Smooth muscle cell (in vitro differentiated cells): ENCODE measurements at regions not wholly inside any gene's neighbourhood (a gene's known extent, or its start where the extent isn't known, plus 50 kb on each side); places are given as distances from the start of the nearest gene placed in this dataset.

ENCODE experiments used
- DNase-seq: peaks from one replicate; lab custom pipeline; 2025; ENCODE audit not compliant: unreplicated experiment; lab: John Stamatoyannopoulos, UW
- H2AFZ ChIP-seq: fragments of 200-600 bp; sonication (generic); 2 replicates; pipeline ENCODE4 v1.6.0; 2016; ENCODE audit warnings: antibody characterized with exemption, low read depth, mild to moderate bottlenecking
- H3F3A ChIP-seq: fragments of 200-600 bp; sonication (generic); 2 replicates; pipeline ENCODE4 v1.6.0; 2017; ENCODE audit warnings: antibody characterized with exemption, low read depth
- H3K27ac ChIP-seq: fragments of 200-600 bp; sonication (generic); 2 replicates; pipeline ENCODE4 v1.5.1; 2016; ENCODE audit warnings: low read depth, mild to moderate bottlenecking
- H3K27me3 ChIP-seq: fragments of 200-600 bp; sonication (generic); 2 replicates; pipeline ENCODE4 v1.6.1; 2016; ENCODE audit warnings: low read depth, mild to moderate bottlenecking
- H3K36me3 ChIP-seq: fragments of 200-600 bp; sonication (generic); 2 replicates; pipeline ENCODE4 v1.5.1; 2016; ENCODE audit warnings: low read depth
- H3K4me1 ChIP-seq: fragments of 200-600 bp; sonication (generic); 2 replicates; pipeline ENCODE4 v1.5.1; 2016; ENCODE audit warnings: low read depth
- H3K4me2 ChIP-seq: fragments of 200-600 bp; sonication (generic); 2 replicates; pipeline ENCODE4 v1.6.0; 2016; ENCODE audit warnings: mild to moderate bottlenecking
- H3K4me3 ChIP-seq: fragments of 200-600 bp; sonication (generic); 2 replicates; pipeline ENCODE4 v1.5.1; 2016; ENCODE audit warnings: mild to moderate bottlenecking
- H3K79me2 ChIP-seq: fragments of 200-600 bp; sonication (generic); 2 replicates; pipeline ENCODE4 v1.6.0; 2016; ENCODE audit warnings: low read depth, mild to moderate bottlenecking
- H3K9ac ChIP-seq: fragments of 200-600 bp; sonication (generic); 2 replicates; pipeline ENCODE4 v1.6.0; 2016; ENCODE audit warnings: low read depth
- H3K9me3 ChIP-seq: fragments of 200-600 bp; sonication (generic); replicated peaks from 2 replicates; pipeline ENCODE4 v1.5.1; 2016; ENCODE audit warnings: low read depth
- H4K20me1 ChIP-seq: fragments of 200-600 bp; sonication (generic); 2 replicates; pipeline ENCODE4 v1.6.0; 2016; ENCODE audit warnings: low read depth
- WGBS: methylation state at CpG from one replicate; pipeline ENCODE4 v1.1.7; 2016; ENCODE audit warnings: low lambda C conversion rate; 5-methylcytosine and 5-hydroxymethylcytosine counted together
- TF ChIP-seq, protein P1 (sequence below): fragments of 200-600 bp; sonication (generic); IDR thresholded peaks from 2 replicates; pipeline ENCODE4 v1.5.1; 2017; ENCODE audit warnings: borderline replicate concordance, mild to moderate bottlenecking, antibody characterized with exemption; ENCODE audit not compliant: insufficient read depth, poor library complexity, severe bottlenecking

DNA sequence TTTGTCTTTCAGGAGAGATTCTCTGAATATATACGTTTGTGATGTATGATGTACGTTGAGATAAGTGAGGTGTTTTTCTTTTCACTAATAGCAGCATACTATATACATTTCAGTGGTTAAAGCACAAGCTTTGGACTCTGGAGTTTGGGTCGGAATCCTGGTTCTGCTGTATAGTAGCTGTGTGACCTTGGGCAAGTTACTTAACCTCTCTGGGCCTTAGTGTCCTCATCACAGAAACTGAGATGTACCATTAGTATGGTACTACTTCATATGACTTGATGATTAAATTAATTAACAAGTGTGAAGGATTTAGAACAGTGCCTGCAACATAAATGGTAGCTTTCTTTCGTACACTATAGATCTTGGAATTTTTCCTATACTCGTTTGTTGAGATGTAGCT lies 258.7 kb downstream of the CDCA7 start:
- H4K20me1 ChIP-seq, result no peaks in the 10 kb centered on the region
- H3K9me3 ChIP-seq, result no peaks in the 10 kb centered on the region
- WGBS, result 85% methylated on average over 5 of the region's 5 CpGs
- H3K27me3 ChIP-seq, result peaks cover 20% of the 10 kb centered on the region
- no peak for DNase-seq
- H3K4me2 ChIP-seq, result no peak overlapping the region
- no peak overlapping the region for H3K9ac ChIP-seq
- H3K4me1 ChIP-seq, result no peaks in the 10 kb centered on the region
- no peaks in the 10 kb centered on the region for H3K79me2 ChIP-seq
- TF ChIP-seq, protein P1, sequence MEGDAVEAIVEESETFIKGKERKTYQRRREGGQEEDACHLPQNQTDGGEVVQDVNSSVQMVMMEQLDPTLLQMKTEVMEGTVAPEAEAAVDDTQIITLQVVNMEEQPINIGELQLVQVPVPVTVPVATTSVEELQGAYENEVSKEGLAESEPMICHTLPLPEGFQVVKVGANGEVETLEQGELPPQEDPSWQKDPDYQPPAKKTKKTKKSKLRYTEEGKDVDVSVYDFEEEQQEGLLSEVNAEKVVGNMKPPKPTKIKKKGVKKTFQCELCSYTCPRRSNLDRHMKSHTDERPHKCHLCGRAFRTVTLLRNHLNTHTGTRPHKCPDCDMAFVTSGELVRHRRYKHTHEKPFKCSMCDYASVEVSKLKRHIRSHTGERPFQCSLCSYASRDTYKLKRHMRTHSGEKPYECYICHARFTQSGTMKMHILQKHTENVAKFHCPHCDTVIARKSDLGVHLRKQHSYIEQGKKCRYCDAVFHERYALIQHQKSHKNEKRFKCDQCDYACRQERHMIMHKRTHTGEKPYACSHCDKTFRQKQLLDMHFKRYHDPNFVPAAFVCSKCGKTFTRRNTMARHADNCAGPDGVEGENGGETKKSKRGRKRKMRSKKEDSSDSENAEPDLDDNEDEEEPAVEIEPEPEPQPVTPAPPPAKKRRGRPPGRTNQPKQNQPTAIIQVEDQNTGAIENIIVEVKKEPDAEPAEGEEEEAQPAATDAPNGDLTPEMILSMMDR, result no peak
- no peak overlapping the region for H3K4me3 ChIP-seq
- H3K36me3 ChIP-seq, result no peaks in the 10 kb centered on the region
- no peak overlapping the region for H2AFZ ChIP-seq
- H3F3A ChIP-seq, result no peaks in the 10 kb centered on the region
- H3K27ac ChIP-seq, result no peak overlapping the region

DNA sequence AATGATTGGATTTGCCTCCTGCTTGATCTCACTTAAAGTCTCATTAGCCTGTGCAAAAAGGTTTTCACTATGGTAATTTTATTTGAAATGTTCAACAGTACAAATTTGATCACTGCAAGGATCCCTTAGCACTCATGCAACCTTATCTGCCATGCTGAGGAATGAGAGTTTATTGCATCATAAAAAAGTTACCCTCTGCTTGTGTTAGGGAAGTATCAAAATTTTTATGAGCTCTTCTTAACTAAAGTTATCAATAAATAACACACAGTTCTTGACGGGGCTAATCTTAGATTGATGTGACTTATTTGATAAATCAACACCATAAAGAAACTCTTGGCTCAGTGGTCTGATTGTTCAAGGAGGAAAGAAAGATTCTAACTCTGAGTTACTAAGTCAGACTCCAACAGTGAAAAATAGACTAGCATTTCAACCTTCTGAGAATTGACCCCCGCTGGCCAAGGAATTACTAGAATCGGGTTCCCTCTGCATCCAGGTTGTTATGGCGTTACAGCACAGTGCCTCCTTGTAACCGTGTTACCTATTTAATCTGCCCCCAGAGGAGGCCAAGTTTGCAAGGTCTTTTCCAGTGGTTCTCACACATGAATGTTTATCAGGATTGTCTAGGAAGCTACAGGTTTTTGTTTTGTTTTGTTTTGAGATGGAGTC lies 259.7 kb downstream of the CDCA7 start:
- WGBS, result 79% methylated on average over 5 of the region's 5 CpGs
- DNase-seq, result no peak
- no peaks in the 10 kb centered on the region for H4K20me1 ChIP-seq

DNA sequence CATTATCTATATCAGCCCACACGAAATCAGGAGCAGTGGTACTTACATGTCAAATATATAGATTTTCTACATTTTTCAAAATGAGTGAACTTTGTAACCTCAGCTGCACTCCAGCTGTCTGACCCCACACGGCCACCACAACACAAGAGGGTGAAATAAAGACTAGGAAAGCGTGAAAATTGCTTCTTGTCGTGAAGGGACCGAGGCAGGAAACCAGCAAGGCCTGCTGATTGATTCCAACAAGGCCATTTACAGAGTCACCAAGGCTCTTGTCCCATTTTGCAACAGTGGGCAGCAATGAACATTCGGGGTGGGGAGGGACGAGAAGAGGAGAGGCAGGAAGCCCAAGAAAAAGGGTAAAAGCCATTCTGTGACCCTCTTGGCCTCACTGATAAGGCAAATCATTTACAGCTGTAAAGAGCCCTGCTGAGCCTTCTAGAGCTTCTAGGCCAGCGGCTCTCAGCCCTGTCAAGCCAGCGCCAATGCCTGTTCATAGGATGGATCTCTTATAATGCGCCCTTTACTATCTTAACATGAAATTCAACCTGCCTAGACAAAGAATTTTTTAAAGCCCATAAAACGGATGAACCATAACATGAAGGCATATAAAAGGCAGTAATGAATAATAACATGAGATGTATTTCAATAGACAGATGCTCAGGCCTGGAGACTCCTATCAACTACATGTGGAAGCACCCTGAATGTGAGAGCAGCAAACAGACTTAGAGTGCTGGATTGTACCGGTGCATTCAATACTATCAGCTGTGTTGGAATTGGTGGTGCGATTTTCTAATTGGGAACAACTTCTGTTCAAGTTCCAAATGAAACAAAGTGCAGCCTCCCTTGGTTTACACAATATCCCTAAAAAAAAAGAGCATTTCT lies 269.0 kb downstream of the CDCA7 start:
- Histone ChIP-seq H3K9ac (no peak overlapping the region), H3K9me3 (no peaks in the 10 kb centered on the region), H3K4me1 (no peaks in the 10 kb centered on the region), H2AFZ (no peak overlapping the region), H3K36me3 (no peaks in the 10 kb centered on the region), H3K27me3 (no peaks in the 10 kb centered on the region), H3K27ac (no peak overlapping the region), H3K79me2 (no peaks in the 10 kb centered on the region), H3K4me3 (no peak overlapping the region), H3K4me2 (no peak overlapping the region), H4K20me1 (no peaks in the 10 kb centered on the region), H3F3A (no peaks in the 10 kb centered on the region)
- DNase-seq, result no peak
- WGBS, result 72% methylated on average over 13 of the region's 13 CpGs
- TF ChIP-seq, protein P1, result no peak

More for the DNA sequence above, 259.7 kb downstream of the CDCA7 start:
- Histone ChIP-seq H3K9me3 (no peaks in the 10 kb centered on the region), H2AFZ (no peak overlapping the region), H3K36me3 (no peaks in the 10 kb centered on the region), H3F3A (no peaks in the 10 kb centered on the region), H3K79me2 (no peaks in the 10 kb centered on the region), H3K27me3 (peaks cover 11% of the 10 kb centered on the region), H3K27ac (no peak overlapping the region), H3K4me2 (no peak overlapping the region), H3K4me1 (no peaks in the 10 kb centered on the region), H3K9ac (no peak overlapping the region), H3K4me3 (no peak overlapping the region)
- TF ChIP-seq, protein P1, result no peak

DNA sequence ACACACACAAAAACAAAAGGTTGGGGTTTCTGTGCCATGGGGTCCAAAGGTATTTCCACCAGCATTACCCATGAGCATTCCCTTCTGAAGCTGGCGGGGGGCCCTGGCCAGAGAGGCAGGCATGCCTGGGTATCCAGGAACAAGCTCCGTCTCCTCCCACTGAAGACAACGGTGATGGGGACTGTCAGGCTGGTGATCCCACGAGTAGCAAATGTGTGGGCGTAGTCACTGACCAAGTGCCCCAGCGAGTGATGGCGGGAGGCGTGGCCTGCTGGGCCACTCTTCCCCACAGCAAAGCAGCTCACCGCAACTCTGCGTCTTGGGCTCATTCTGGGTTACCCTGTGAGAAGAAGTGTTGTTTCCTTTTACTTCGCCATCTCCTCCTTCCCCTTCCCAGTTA lies 270.6 kb downstream of the CDCA7 start:
- no peak for DNase-seq
- Histone ChIP-seq H3K4me3 (no peak overlapping the region), H3K79me2 (no peaks in the 10 kb centered on the region), H3K27ac (no peak overlapping the region), H3K27me3 (no peaks in the 10 kb centered on the region), H2AFZ (no peak overlapping the region), H3K36me3 (no peaks in the 10 kb centered on the region), H3K4me2 (no peak overlapping the region), H3K9ac (no peak overlapping the region), H3F3A (no peaks in the 10 kb centered on the region), H4K20me1 (no peaks in the 10 kb centered on the region), H3K4me1 (no peaks in the 10 kb centered on the region), H3K9me3 (no peaks in the 10 kb centered on the region)
- TF ChIP-seq, protein P1, result no peak
- WGBS, result 89% methylated on average over 11 of the region's 11 CpGs
